ENCODE measurements at regions not wholly inside any gene's neighbourhood (a gene's known extent, or its start where the extent isn't known, plus 50 kb on each side); places are given as distances from the start of the nearest gene placed in this dataset.

- no peak overlapping the region for H3K27ac ChIP-seq (ENCODE audit: low read depth, low read length)
- no peak for DNase-seq
- no peaks in the 10 kb centered on the region for H3K36me3 ChIP-seq (ENCODE audit: insufficient read depth, low read length)
- peaks cover 9 to 13% of the 10 kb centered on the region in 2 donors for H3K27me3 Mint-ChIP-seq
- H3K9me3 ChIP-seq (ENCODE audit: control insufficient read depth in 1 of 2, low read length in 2 of 2), result no peaks in the 10 kb centered on the region
- H3K9me3 Mint-ChIP-seq, result peaks cover 0 to 22% (median 4%) of the 10 kb centered on the region in 8 donors
- intact Hi-C loops (cut with micrococcal nuclease), result no loop called here
- ChIA-PET CTCF (ENCODE audit: partially characterized antibody) (no interaction called here), POLR2A (ENCODE audit: partially characterized antibody) (no interaction called here)
- H3K27me3 ChIP-seq (ENCODE audit: insufficient read depth, low read length), result no peaks in the 10 kb centered on the region
- no peak overlapping the region for H3K4me3 ChIP-seq (ENCODE audit: low read length in 2 of 2)
- H3K4me3 Mint-ChIP-seq, result no peak overlapping the region
- no peaks in the 10 kb centered on the region for H3K4me1 ChIP-seq (ENCODE audit: insufficient read depth, low read length)
- H3K36me3 Mint-ChIP-seq, result no peaks in the 10 kb centered on the region
- no peaks in the 10 kb centered on the region for H3K4me1 Mint-ChIP-seq
- peak overlapping the region in 1 of 7 donors; percentile 44 for H3K27ac Mint-ChIP-seq
Measured at GRCh38 chr2:173502296-173502695, 147.6 kb downstream of the CDCA7 start.

- Mint-ChIP-seq H3K4me3 (no peak overlapping the region), H3K4me1 (no peaks in the 10 kb centered on the region), H3K27me3 (peaks cover 15 to 17% of the 10 kb centered on the region in 2 donors), H3K36me3 (no peaks in the 10 kb centered on the region), H3K27ac (no peak overlapping the region), H3K9me3 (peaks cover 0 to 6% (median 2%) of the 10 kb centered on the region in 8 donors)
- intact Hi-C loops (cut with micrococcal nuclease), result no loop called here
- no peak for DNase-seq
- no peak overlapping the region for H3K4me3 ChIP-seq (ENCODE audit: low read length in 2 of 2)
- ChIA-PET CTCF (ENCODE audit: partially characterized antibody) (no interaction called here), POLR2A (ENCODE audit: partially characterized antibody) (no interaction called here)
- H3K36me3 ChIP-seq (ENCODE audit: insufficient read depth, low read length), result no peaks in the 10 kb centered on the region
- H3K27me3 ChIP-seq (ENCODE audit: insufficient read depth, low read length), result no peaks in the 10 kb centered on the region
- H3K27ac ChIP-seq (ENCODE audit: low read depth, low read length), result no peak overlapping the region
- H3K9me3 ChIP-seq (ENCODE audit: control insufficient read depth in 1 of 2, low read length in 2 of 2), result no peaks in the 10 kb centered on the region
- H3K4me1 ChIP-seq (ENCODE audit: insufficient read depth, low read length), result no peaks in the 10 kb centered on the region
Measured at GRCh38 chr2:173511357-173511756, 156.7 kb downstream of the CDCA7 start.

GRCh38 chr2:173511942-173512341 lies 157.3 kb downstream of the CDCA7 start:
- no peaks in the 10 kb centered on the region for H3K27me3 ChIP-seq (ENCODE audit: insufficient read depth, low read length)
- intact Hi-C loops (cut with micrococcal nuclease), result no loop called here
- ChIA-PET POLR2A (ENCODE audit: partially characterized antibody) (no interaction called here), CTCF (ENCODE audit: partially characterized antibody) (no interaction called here)
- Mint-ChIP-seq H3K4me1 (no peaks in the 10 kb centered on the region), H3K36me3 (no peaks in the 10 kb centered on the region), H3K9me3 (peaks cover 3 to 8% (median 3%) of the 10 kb centered on the region in 8 donors), H3K27me3 (peaks cover 13 to 15% of the 10 kb centered on the region in 2 donors), H3K27ac (no peak overlapping the region), H3K4me3 (no peak overlapping the region)
- no peaks in the 10 kb centered on the region for H3K9me3 ChIP-seq (ENCODE audit: control insufficient read depth in 1 of 2, low read length in 2 of 2)
- DNase-seq, result no peak
- H3K27ac ChIP-seq (ENCODE audit: low read depth, low read length), result no peak overlapping the region
- H3K4me1 ChIP-seq (ENCODE audit: insufficient read depth, low read length), result no peaks in the 10 kb centered on the region
- no peaks in the 10 kb centered on the region for H3K36me3 ChIP-seq (ENCODE audit: insufficient read depth, low read length)
- H3K4me3 ChIP-seq (ENCODE audit: low read length in 2 of 2), result no peak overlapping the region

GRCh38 chr2:173513107-173513727 lies 158.5 kb downstream of the CDCA7 start:
- intact Hi-C loops (cut with micrococcal nuclease), result no loop called here
- Mint-ChIP-seq H3K4me1 (no peaks in the 10 kb centered on the region), H3K27ac (no peak overlapping the region), H3K27me3 (peaks cover 8 to 11% of the 10 kb centered on the region in 2 donors), H3K9me3 (peaks cover 5 to 18% (median 13%) of the 10 kb centered on the region in 8 donors), H3K4me3 (no peak overlapping the region), H3K36me3 (no peaks in the 10 kb centered on the region)
- H3K9me3 ChIP-seq (ENCODE audit: control insufficient read depth in 1 of 2, low read length in 2 of 2), result no peaks in the 10 kb centered on the region
- ChIA-PET POLR2A (ENCODE audit: partially characterized antibody) (no interaction called here), CTCF (ENCODE audit: partially characterized antibody) (no interaction called here)
- no peaks in the 10 kb centered on the region for H3K36me3 ChIP-seq (ENCODE audit: insufficient read depth, low read length)
- DNase-seq, result no peak
- H3K4me3 ChIP-seq (ENCODE audit: low read length in 2 of 2), result no peak overlapping the region
- no peak overlapping the region for H3K27ac ChIP-seq (ENCODE audit: low read depth, low read length)
- H3K4me1 ChIP-seq (ENCODE audit: insufficient read depth, low read length), result no peaks in the 10 kb centered on the region
- no peaks in the 10 kb centered on the region for H3K27me3 ChIP-seq (ENCODE audit: insufficient read depth, low read length)

- peaks cover 4 to 21% (median 18%) of the 10 kb centered on the region in 8 donors for H3K9me3 Mint-ChIP-seq
- intact Hi-C loops (cut with micrococcal nuclease), result no loop called here
- CTCF ChIA-PET (ENCODE audit: partially characterized antibody), result no interaction called here
Measured at GRCh38 chr2:173520918-173521317, 166.2 kb downstream of the CDCA7 start.

GRCh38 chr2:173521450-173522192 lies 166.9 kb downstream of the CDCA7 start:
- intact Hi-C loops (cut with micrococcal nuclease), result no loop called here
- Mint-ChIP-seq H3K27ac (no peak overlapping the region), H3K4me1 (no peaks in the 10 kb centered on the region), H3K36me3 (no peaks in the 10 kb centered on the region), H3K27me3 (peaks cover 2 to 4% of the 10 kb centered on the region in 2 donors), H3K9me3 (peaks cover 4 to 21% (median 18%) of the 10 kb centered on the region in 8 donors), H3K4me3 (no peak overlapping the region)
- Histone ChIP-seq H3K27ac (ENCODE audit: low read depth, low read length) (no peak overlapping the region), H3K4me1 (ENCODE audit: insufficient read depth, low read length) (no peaks in the 10 kb centered on the region), H3K36me3 (ENCODE audit: insufficient read depth, low read length) (no peaks in the 10 kb centered on the region), H3K4me3 (ENCODE audit: low read length in 2 of 2) (no peak overlapping the region), H3K27me3 (ENCODE audit: insufficient read depth, low read length) (no peaks in the 10 kb centered on the region), H3K9me3 (ENCODE audit: control insufficient read depth in 1 of 2, low read length in 2 of 2) (no peaks in the 10 kb centered on the region)
- no peak for DNase-seq
- ChIA-PET POLR2A (ENCODE audit: partially characterized antibody) (no interaction called here), CTCF (ENCODE audit: partially characterized antibody) (no interaction called here)

More at GRCh38 chr2:173520918-173521317, 166.2 kb downstream of the CDCA7 start:
- H3K4me1 Mint-ChIP-seq, result no peaks in the 10 kb centered on the region
- DNase-seq, result no peak
- Histone ChIP-seq H3K4me3 (ENCODE audit: low read length in 2 of 2) (no peak overlapping the region), H3K36me3 (ENCODE audit: insufficient read depth, low read length) (no peaks in the 10 kb centered on the region), H3K27ac (ENCODE audit: low read depth, low read length) (no peak overlapping the region), H3K27me3 (ENCODE audit: insufficient read depth, low read length) (no peaks in the 10 kb centered on the region), H3K9me3 (ENCODE audit: control insufficient read depth in 1 of 2, low read length in 2 of 2) (no peaks in the 10 kb centered on the region), H3K4me1 (ENCODE audit: insufficient read depth, low read length) (no peaks in the 10 kb centered on the region)
- H3K27ac Mint-ChIP-seq, result no peak overlapping the region
- no peaks in the 10 kb centered on the region for H3K36me3 Mint-ChIP-seq
- H3K27me3 Mint-ChIP-seq, result peaks cover 2 to 4% of the 10 kb centered on the region in 2 donors
- POLR2A ChIA-PET (ENCODE audit: partially characterized antibody), result no interaction called here
- no peak overlapping the region for H3K4me3 Mint-ChIP-seq

- POLR2A ChIA-PET (ENCODE audit: partially characterized antibody), result no interaction called here
- H3K36me3 ChIP-seq (ENCODE audit: insufficient read depth, low read length), result no peaks in the 10 kb centered on the region
- H3K4me1 ChIP-seq (ENCODE audit: insufficient read depth, low read length), result no peaks in the 10 kb centered on the region
- Mint-ChIP-seq H3K9me3 (peaks cover 0 to 5% (median 4%) of the 10 kb centered on the region in 8 donors), H3K4me3 (no peak overlapping the region), H3K27me3 (peaks cover 0 to 4% of the 10 kb centered on the region in 2 donors), H3K4me1 (no peaks in the 10 kb centered on the region), H3K27ac (no peak overlapping the region), H3K36me3 (no peaks in the 10 kb centered on the region)
- no peak for DNase-seq
- CTCF ChIA-PET (ENCODE audit: partially characterized antibody), result no interaction called here
- H3K4me3 ChIP-seq (ENCODE audit: low read length in 2 of 2), result no peak overlapping the region
- intact Hi-C loops (cut with micrococcal nuclease), result no loop called here
- H3K27me3 ChIP-seq (ENCODE audit: insufficient read depth, low read length), result no peaks in the 10 kb centered on the region
- no peaks in the 10 kb centered on the region for H3K9me3 ChIP-seq (ENCODE audit: control insufficient read depth in 1 of 2, low read length in 2 of 2)
- H3K27ac ChIP-seq (ENCODE audit: low read depth, low read length), result no peak overlapping the region
Measured at GRCh38 chr2:173523497-173523896, 168.8 kb downstream of the CDCA7 start.
